ENCODE measurements at regions not wholly inside any gene's neighbourhood (a gene's known extent, or its start where the extent isn't known, plus 50 kb on each side); places are given as distances from the start of the nearest gene placed in this dataset.
"Not testable (repeated sequence)": the region's sequence is repeated elsewhere in the genome, so short reads cannot be mapped to it uniquely, and the experiment has no call there.

- DNase-seq, result no peak
Measured at GRCh38 chr4:127528302-127528701, 104.5 kb upstream of the INTU start.

- DNase-seq, result not testable (repeated sequence)
Measured at GRCh38 chr4:127529879-127530278, 102.9 kb upstream of the INTU start.

GRCh38 chr4:127533028-127533700 is 99.6 kb upstream of the INTU start:
- no peak for DNase-seq

GRCh38 chr4:127534041-127534825 is 98.5 kb upstream of the INTU start:
- DNase-seq, result no peak

- DNase-seq, result no peak
Measured at GRCh38 chr4:127538016-127538415, 94.7 kb upstream of the INTU start.

GRCh38 chr4:127540497-127541025 is 92.2 kb upstream of the INTU start:
- no peak for DNase-seq

GRCh38 chr4:127545271-127545670 is 87.5 kb upstream of the INTU start:
- DNase-seq, result no peak

- DNase-seq, result no peak
Measured at GRCh38 chr4:127548990-127549925, 83.5 kb upstream of the INTU start.

- DNase-seq, result no peak
Measured at GRCh38 chr4:127555106-127555505, 77.7 kb upstream of the INTU start.

- no peak for DNase-seq
Measured at GRCh38 chr4:127558088-127558487, 74.7 kb upstream of the INTU start.

GRCh38 chr4:127558489-127559407 is 74.0 kb upstream of the INTU start:
- DNase-seq, result no peak

- no peak for DNase-seq
Measured at GRCh38 chr4:127559981-127560380, 72.8 kb upstream of the INTU start.

- DNase-seq, result no peak
Measured at GRCh38 chr4:127560755-127561154, 72.0 kb upstream of the INTU start.

GRCh38 chr4:127574643-127575042 is 58.1 kb upstream of the INTU start:
- no peak for DNase-seq

GRCh38 chr4:127575888-127576287 is 56.9 kb upstream of the INTU start:
- no peak for DNase-seq

GRCh38 chr4:127578491-127578890 is 54.3 kb upstream of the INTU start:
- DNase-seq, result no peak

- no peak for DNase-seq
Measured at GRCh38 chr4:127578967-127579366, 53.8 kb upstream of the INTU start.

GRCh38 chr4:127579821-127580220 is 52.9 kb upstream of the INTU start:
- DNase-seq, result no peak

- no peak for DNase-seq
Measured at GRCh38 chr4:127580300-127580699, 52.5 kb upstream of the INTU start.

- no peak for DNase-seq
Measured at GRCh38 chr4:127580891-127581290, 51.9 kb upstream of the INTU start.

Measured in T-helper 1 cell (primary cell).